ENCODE measurements at regions not wholly inside any gene's neighbourhood (a gene's known extent, or its start where the extent isn't known, plus 50 kb on each side); places are given as distances from the start of the nearest gene placed in this dataset.

DNA sequence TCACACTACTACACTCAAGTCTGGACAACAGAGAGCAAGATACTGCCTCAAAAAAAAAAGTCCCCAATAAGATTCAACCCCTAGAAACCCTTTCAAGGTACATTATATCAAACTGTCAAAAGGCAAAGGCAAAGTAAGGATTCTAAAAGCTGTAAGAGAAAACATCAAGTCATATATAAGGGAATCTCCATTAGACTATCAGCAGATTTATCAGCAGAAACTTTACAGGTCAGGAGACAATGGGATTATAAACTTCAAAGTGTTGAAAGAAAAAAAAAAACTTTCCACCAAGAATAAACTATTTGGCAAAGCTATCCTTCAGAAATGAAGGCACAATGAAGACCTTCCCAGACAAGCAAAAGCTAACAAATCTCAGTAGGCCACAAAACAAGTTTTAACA, 63.5 kb upstream of the DMRT1 start:
- TF ChIP-seq, protein P1, sequence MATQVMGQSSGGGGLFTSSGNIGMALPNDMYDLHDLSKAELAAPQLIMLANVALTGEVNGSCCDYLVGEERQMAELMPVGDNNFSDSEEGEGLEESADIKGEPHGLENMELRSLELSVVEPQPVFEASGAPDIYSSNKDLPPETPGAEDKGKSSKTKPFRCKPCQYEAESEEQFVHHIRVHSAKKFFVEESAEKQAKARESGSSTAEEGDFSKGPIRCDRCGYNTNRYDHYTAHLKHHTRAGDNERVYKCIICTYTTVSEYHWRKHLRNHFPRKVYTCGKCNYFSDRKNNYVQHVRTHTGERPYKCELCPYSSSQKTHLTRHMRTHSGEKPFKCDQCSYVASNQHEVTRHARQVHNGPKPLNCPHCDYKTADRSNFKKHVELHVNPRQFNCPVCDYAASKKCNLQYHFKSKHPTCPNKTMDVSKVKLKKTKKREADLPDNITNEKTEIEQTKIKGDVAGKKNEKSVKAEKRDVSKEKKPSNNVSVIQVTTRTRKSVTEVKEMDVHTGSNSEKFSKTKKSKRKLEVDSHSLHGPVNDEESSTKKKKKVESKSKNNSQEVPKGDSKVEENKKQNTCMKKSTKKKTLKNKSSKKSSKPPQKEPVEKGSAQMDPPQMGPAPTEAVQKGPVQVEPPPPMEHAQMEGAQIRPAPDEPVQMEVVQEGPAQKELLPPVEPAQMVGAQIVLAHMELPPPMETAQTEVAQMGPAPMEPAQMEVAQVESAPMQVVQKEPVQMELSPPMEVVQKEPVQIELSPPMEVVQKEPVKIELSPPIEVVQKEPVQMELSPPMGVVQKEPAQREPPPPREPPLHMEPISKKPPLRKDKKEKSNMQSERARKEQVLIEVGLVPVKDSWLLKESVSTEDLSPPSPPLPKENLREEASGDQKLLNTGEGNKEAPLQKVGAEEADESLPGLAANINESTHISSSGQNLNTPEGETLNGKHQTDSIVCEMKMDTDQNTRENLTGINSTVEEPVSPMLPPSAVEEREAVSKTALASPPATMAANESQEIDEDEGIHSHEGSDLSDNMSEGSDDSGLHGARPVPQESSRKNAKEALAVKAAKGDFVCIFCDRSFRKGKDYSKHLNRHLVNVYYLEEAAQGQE (IDR thresholded peaks at IDR 0.05; ENCODE audit: unreplicated experiment): no peak
- no peak for TF ChIP-seq STAT1 (IDR thresholded peaks at IDR 0.05; ENCODE audit: unreplicated experiment)
- TF ChIP-seq EZH2phosphoT487 (IDR thresholded peaks at IDR 0.05; ENCODE audit: unreplicated experiment): no peak
- TF ChIP-seq CTCF (conservative IDR thresholded peaks at IDR 0.05; ENCODE audit: low read depth in 2 of 2): no peak
- no peak for TF ChIP-seq POLR2AphosphoS5 (IDR thresholded peaks at IDR 0.05; ENCODE audit: low read depth)
- no peak for TF ChIP-seq CREB1 (CRISPR knock-in tag; IDR thresholded peaks at IDR 0.05; ENCODE audit: low read depth)
- TF ChIP-seq JUNB (IDR thresholded peaks at IDR 0.05; ENCODE audit: unreplicated experiment): no peak
- TF ChIP-seq, protein P2, sequence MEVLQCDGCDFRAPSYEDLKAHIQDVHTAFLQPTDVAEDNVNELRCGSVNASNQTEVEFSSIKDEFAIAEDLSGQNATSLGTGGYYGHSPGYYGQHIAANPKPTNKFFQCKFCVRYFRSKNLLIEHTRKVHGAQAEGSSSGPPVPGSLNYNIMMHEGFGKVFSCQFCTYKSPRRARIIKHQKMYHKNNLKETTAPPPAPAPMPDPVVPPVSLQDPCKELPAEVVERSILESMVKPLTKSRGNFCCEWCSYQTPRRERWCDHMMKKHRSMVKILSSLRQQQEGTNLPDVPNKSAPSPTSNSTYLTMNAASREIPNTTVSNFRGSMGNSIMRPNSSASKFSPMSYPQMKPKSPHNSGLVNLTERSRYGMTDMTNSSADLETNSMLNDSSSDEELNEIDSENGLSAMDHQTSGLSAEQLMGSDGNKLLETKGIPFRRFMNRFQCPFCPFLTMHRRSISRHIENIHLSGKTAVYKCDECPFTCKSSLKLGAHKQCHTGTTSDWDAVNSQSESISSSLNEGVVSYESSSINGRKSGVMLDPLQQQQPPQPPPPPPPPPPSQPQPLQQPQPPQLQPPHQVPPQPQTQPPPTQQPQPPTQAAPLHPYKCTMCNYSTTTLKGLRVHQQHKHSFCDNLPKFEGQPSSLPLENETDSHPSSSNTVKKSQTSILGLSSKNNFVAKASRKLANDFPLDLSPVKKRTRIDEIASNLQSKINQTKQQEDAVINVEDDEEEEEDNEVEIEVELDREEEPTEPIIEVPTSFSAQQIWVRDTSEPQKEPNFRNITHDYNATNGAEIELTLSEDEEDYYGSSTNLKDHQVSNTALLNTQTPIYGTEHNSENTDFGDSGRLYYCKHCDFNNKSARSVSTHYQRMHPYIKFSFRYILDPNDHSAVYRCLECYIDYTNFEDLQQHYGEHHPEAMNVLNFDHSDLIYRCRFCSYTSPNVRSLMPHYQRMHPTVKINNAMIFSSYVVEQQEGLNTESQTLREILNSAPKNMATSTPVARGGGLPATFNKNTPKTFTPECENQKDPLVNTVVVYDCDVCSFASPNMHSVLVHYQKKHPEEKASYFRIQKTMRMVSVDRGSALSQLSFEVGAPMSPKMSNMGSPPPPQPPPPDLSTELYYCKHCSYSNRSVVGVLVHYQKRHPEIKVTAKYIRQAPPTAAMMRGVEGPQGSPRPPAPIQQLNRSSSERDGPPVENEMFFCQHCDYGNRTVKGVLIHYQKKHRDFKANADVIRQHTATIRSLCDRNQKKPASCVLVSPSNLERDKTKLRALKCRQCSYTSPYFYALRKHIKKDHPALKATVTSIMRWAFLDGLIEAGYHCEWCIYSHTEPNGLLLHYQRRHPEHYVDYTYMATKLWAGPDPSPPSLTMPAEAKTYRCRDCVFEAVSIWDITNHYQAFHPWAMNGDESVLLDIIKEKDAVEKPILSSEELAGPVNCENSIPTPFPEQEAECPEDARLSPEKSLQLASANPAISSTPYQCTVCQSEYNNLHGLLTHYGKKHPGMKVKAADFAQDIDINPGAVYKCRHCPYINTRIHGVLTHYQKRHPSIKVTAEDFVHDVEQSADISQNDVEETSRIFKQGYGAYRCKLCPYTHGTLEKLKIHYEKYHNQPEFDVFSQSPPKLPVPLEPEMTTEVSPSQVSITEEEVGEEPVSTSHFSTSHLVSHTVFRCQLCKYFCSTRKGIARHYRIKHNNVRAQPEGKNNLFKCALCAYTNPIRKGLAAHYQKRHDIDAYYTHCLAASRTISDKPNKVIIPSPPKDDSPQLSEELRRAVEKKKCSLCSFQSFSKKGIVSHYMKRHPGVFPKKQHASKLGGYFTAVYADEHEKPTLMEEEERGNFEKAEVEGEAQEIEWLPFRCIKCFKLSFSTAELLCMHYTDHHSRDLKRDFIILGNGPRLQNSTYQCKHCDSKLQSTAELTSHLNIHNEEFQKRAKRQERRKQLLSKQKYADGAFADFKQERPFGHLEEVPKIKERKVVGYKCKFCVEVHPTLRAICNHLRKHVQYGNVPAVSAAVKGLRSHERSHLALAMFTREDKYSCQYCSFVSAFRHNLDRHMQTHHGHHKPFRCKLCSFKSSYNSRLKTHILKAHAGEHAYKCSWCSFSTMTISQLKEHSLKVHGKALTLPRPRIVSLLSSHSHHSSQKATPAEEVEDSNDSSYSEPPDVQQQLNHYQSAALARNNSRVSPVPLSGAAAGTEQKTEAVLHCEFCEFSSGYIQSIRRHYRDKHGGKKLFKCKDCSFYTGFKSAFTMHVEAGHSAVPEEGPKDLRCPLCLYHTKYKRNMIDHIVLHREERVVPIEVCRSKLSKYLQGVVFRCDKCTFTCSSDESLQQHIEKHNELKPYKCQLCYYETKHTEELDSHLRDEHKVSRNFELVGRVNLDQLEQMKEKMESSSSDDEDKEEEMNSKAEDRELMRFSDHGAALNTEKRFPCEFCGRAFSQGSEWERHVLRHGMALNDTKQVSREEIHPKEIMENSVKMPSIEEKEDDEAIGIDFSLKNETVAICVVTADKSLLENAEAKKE (CRISPR knock-in tag; IDR thresholded peaks at IDR 0.05): no peak
- TF ChIP-seq EZH2 (IDR thresholded peaks at IDR 0.05; ENCODE audit: low read depth, unreplicated experiment): no peak
- no peak for TF ChIP-seq ZNF114 (CRISPR knock-in tag; IDR thresholded peaks at IDR 0.05)
- no peak for TF ChIP-seq ETS1 (IDR thresholded peaks at IDR 0.05)

Measured in GM23338 (cell line).